ENCODE measurements at regions not wholly inside any gene's neighbourhood (a gene's known extent, or its start where the extent isn't known, plus 50 kb on each side); places are given as distances from the start of the nearest gene placed in this dataset.

GRCh38 chr12:130074661-130075406, 87.4 kb upstream of the FZD10 start:
- DNase-seq = no peak

DNA sequence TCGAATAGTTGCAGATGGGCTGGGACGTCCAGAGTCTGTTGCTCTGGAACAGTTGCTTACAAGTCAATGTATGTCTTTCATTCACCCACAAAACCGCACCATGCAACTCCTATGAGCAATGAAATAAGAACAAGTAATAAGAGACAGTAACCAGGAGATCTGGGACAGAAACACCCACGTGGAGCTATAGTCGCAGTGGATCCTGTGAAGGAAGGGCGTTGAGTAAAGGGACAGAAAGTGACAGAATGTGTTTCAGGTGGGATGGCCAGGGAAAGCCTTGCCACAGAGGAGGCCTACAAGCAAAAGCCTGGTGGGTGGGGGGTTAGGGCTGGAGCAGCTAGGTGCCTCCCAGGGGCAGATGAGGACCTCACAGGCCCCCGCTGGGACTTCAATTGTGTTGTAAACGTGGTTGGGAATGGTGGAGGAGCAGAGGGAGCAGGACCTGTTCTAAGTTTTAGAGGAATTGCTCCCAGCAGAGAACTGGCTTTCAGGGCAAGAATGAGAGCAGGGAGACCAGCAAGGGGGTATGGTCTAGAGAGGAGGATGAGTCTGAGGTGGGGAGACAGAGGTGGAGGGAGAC, 86.7 kb upstream of the FZD10 start:
- no peak for DNase-seq

DNA sequence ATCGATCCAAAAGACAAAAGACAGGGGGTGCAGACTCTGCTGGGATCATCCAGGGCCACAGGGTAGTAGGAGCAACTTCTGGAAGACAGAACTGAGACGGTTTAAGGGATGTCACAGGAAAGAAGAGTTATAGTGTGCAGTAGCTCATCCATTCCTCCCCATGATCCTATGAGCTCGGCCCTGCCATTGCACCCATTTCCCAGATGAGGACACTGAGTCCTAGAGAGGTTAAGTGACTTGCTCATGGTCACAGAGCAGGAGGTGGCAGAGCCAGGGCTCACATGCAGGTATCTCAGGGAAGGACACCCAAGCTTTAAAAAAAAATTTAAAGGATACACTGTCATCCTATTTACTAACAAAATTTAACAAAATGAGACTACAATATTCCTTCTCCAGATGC, 86.1 kb upstream of the FZD10 start:
- DNase-seq = no peak

DNA sequence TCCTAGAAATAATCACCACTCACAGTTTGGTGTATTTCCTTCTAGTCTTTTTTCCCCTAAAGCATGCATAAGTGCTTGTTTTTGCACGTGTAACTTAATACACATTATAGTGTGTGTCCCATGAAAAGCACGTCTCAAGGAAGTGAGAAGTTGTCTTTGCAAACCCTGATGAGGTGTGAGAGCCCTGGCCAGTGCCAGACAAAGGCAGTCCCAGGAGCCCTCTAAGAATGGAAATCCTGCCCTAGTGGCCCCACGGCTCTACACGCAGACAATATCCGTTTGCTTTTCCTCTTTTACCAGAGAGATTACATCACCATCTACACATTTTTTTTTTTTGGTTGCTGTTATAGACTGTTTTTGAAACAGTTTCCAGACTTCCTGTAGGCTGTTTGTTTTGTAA, 85.5 kb upstream of the FZD10 start:
- DNase-seq = no peak

- DNase-seq = no peak
Observed at GRCh38 chr12:130078852-130079251, 83.4 kb upstream of the FZD10 start.

DNA sequence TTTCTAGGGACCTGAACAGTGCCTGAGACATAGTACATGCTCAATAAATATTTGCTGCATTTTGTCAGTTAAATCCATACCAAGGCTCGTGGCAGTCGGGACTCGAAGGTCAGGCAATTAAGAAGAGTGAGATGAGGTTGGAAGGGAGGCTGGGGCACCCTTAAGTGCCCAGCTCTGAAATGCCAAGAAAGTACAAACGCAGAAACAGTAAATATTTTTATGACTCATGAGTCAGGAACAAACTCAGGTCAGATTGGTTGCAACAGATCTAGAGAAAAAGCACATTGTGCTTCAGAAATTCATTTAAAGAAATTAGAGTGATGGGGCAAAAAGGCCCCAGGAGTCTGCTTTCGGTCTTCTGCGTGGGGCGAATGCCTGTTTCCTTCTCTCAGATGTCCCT, 83.0 kb upstream of the FZD10 start:
- no peak for DNase-seq

DNA sequence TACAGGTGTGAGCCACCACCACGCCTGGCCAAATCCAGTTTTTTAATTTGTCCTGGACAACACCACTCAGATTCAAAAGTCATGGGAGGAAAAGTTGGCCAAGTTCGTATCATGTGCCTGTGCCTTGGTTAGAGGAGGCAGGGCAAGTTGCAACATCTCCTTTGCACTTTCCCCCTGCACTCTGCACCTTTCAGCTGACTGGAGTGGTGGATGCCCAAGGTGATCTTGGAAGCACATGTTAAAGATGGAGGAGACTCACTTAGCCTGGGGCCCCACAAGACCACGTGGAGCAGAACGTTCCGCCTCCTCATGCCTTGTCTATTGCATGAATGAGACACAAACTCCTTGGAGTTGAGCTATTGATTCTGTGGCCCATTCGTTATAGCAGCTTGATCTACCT, 82.1 kb upstream of the FZD10 start:
- DNase-seq = no peak

DNA sequence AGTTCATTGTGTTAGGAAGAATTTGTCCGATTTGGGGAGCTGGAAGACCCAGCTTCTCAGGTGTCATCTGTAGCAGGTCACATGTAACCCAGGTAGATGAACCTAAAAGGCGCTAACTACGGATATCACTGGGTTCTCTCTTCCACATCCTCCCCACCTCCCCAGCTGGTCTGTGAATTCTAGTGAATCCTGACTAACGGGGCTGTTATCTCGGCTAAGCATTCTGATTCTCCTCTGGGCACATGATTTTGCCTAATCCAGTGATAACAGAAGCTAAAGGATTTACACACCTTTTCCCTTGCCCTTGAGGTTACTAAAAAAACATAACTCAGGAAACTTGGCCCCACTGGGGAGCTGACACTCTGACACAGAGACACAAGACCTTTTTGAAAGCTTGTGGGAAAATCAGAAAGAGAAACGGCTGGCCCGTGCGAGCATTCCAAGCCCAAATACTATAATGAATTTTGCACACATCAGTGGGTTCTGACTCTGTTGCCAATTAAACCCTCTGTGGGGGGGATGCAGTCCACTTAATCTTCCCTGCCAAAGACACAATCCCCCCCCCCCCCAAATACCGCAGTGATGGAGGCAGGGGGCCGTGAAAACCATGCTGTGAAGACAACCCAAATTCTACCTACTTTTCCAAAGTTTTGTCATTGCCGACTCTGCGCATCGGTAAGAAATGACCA, 81.0 kb upstream of the FZD10 start:
- no peak for DNase-seq

- DNase-seq = no peak
Observed at GRCh38 chr12:130083002-130083401, 79.3 kb upstream of the FZD10 start.

DNA sequence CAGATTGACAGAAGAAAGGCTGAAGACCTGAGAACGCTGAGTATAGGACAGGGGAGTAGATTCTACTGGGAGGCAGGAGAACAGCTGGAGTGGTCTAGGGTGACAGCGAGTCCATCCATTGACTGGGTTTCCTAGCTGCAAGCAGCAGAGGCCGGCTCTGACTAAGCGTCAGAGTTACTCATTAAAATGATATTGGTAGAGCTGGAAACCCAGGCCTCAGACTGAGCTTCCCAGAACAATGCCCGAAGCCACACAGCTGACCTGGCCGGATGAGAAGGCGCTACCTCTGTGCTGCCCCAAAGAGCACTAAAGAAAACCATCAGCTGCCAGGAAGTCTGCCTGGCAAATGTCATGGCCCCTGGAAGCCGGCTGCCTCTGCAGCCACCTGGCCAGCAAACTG, 78.5 kb upstream of the FZD10 start:
- DNase-seq = no peak

- DNase-seq = no peak
Observed at GRCh38 chr12:130084359-130084758, 77.9 kb upstream of the FZD10 start.

- no peak for DNase-seq
Observed at GRCh38 chr12:130086248-130086647, 76.0 kb upstream of the FZD10 start.

GRCh38 chr12:130086797-130087196, 75.5 kb upstream of the FZD10 start:
- no peak for DNase-seq

- DNase-seq = no peak
Observed at GRCh38 chr12:130087222-130087621, 75.0 kb upstream of the FZD10 start.

- no peak for DNase-seq
Observed at GRCh38 chr12:130088504-130088903, 73.8 kb upstream of the FZD10 start.

- no peak for DNase-seq
Observed at GRCh38 chr12:130090542-130090941, 71.7 kb upstream of the FZD10 start.

- no peak for DNase-seq
Observed at GRCh38 chr12:130093380-130093779, 68.9 kb upstream of the FZD10 start.

GRCh38 chr12:130097342-130097741, 64.9 kb upstream of the FZD10 start:
- DNase-seq = no peak

DNA sequence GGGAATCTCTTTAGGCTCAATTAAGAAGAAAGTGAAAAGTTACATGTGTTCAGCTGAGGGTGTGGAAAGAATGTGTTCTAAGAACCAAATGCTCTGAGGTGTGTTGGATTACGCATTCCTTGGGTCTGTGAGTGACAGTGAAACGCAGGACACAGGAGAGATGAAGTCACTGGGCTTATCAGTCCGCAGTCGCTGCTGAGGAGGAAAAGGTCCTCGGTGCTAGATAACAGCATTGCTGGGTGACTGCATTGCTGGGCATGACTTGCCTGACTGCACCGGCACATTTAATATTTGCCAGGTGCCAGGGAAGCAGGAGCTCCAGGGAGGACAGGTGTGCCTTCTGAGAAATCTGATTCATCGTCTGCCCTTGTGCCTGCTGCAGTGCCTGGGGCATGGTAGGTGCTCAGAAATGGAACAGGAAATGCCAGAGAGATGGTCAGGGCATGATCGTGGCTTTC, 64.4 kb upstream of the FZD10 start:
- DNase-seq = no peak

DNA sequence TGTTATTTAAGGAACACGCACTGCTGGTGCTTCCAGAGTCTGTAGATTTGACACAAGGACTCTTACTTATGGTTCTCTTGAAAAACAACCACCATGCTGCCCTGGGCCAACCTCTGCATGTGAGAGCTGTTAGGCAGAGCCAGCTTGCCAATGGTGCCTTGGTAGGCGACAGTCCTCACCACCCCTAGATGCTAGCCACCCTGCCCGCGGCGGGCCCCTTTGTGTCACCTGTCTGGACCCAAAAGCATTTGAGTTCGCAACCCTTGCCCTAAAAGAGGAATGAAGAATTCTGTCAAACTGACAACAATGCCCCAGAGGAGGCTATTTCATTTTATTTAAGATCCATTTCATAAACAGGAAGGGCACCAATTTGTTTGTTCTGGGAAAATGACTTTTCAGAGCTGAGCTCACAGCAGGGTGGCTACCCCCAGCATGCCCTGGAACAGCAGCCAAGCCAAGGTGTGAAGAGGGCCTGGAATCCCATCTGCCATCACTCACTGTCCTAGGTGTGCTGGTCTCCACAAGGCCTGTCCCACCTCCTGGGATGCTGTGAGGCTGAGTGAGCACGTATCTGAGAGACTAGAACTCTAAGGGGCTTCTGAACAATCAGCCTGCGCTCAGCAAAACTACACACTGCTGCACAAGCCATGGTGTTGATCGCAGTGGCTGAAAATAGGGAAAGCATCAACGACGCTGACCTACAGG, 63.8 kb upstream of the FZD10 start:
- DNase-seq = no peak

- DNase-seq = no peak
Observed at GRCh38 chr12:130100634-130101362, 61.5 kb upstream of the FZD10 start.

DNA sequence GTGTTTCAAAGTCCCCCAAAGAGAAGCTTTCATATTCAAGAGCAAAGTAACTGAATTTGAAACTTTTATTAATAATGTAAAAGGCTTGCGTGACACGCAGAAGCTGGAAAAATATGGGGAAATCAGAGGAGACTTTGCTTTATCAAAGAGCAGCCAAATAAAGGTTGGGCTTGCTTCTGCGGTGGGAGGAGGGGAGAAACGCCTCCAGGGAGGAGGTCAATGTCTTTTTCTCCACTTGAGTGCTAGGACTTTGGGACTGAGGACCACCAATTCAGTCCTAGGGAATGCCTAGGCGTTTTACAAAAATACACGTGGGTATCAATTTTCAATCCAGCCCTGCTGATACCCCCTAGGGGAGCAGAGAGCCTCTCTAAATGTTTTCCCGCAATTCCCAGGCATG, 60.9 kb upstream of the FZD10 start:
- DNase-seq = no peak

- DNase-seq = no peak
Observed at GRCh38 chr12:130102266-130102665, 60.0 kb upstream of the FZD10 start.
